Psoas muscle (tissue), 7 donors: ENCODE measurements at regions not wholly inside any gene's neighbourhood (a gene's known extent, or its start where the extent isn't known, plus 50 kb on each side); places are given as distances from the start of the nearest gene placed in this dataset.

Experiments
- ATAC-seq, 4 donors: fragments of 200-7000 bp; cut with Tn5 transposase; one replicate each; pipeline ENCODE4 v1.9.1; 2020; ENCODE audit warnings: moderate library complexity in 3 of 4, mild to moderate bottlenecking in 2 of 4
- DNase-seq, 2 donors: peaks; one replicate each; pipeline ENCODE4 v3.0.0-alpha.2; 2020
- H3K27ac ChIP-seq: fragments of 200-600 bp; one replicate; pipeline ENCODE4 v1.8.0; 2022
- H3K27me3 ChIP-seq, 3 donors: fragments of 200-600 bp in 1 of 3; one replicate each; pipeline versions ENCODE4 v1.6.1 to v1.8.0; 2013 to 2022; ENCODE audit warnings: low read length in 2 of 3, mild to moderate bottlenecking in 2 of 3, moderate library complexity in 1 of 3; ENCODE audit not compliant: insufficient read depth in 3 of 3
- H3K36me3 ChIP-seq, 2 donors: fragments of 200-600 bp in 1 of 2; one replicate each; pipeline versions ENCODE4 v1.6.1 to v1.8.0; 2013 to 2022; ENCODE audit warnings: low read depth in 1 of 2, mild to moderate bottlenecking in 1 of 2, moderate library complexity in 1 of 2; ENCODE audit not compliant: insufficient read depth in 1 of 2
- H3K4me1 ChIP-seq: fragments of 200-600 bp; one replicate; pipeline ENCODE4 v1.8.0; 2022
- H3K4me3 ChIP-seq: fragments of 200-600 bp; one replicate; pipeline ENCODE4 v1.8.0; 2022; ENCODE audit warnings: mild to moderate bottlenecking
- H3K9me3 ChIP-seq: fragments of 200-600 bp; one replicate; pipeline ENCODE4 v1.8.0; 2022
- CTCF ChIP-seq: fragments of 200-600 bp; IDR thresholded peaks from one replicate; pipeline ENCODE4 v1.8.0; 2022; ENCODE audit warnings: antibody characterized with exemption
- WGBS, 3 donors: extraction: QIAGEN DNeasy Blood & Tissue Kit; methylation state at CpG; one replicate each; pipeline versions ENCODE4 v1.1.6 to v1.1.7; 2013; 5-methylcytosine and 5-hydroxymethylcytosine counted together
- intact Hi-C, 2 donors: fragments of 100-400 bp; cut with DNase I; formaldehyde crosslinking; loops; one replicate each; pipeline versions ENCODE4 v1.11.0 to v1.14.2; 2022
- donor health status: healthy with polysubstance abuse.
- donor health status: DM: no; HTN: no; CAD: no; lungs with moderate emphysema.
- donor health status: Bipolar disorder and iron deficiency.
- donor health status: healthy.
- donor health status: DM: yes; HTN: yes; CAD: no.
- donor health status: DM: no; HTN: no; CAD: no.
- donor health status: DM: yes; HTN: yes; CAD: no.

GRCh38 chr12:46124132-46124847, 133.9 kb upstream of the SCAF11 start:
- 66 to 87% (median 73%) methylated on average over 5 of the region's 5 CpGs for WGBS, 3 donors
- intact Hi-C loops = loop anchor here in 1 of 2 donors (10.0 kb wide), 4 partner anchors 181 to 861 kb away; no protein-coding TSS in a partner anchor

GRCh38 chr12:46112364-46112763, 122.0 kb upstream of the SCAF11 start:
- TF ChIP-seq CTCF = no peak
- no peak for ATAC-seq
- H3K36me3 ChIP-seq = no peaks in the 10 kb centered on the region

More at GRCh38 chr12:46124132-46124847, 133.9 kb upstream of the SCAF11 start:
- no peak for TF ChIP-seq CTCF
- Histone ChIP-seq H3K27ac (no peak overlapping the region), H3K4me3 (no peak overlapping the region), H3K4me1 (no peaks in the 10 kb centered on the region), H3K9me3 (no peaks in the 10 kb centered on the region), H3K36me3 (no peaks in the 10 kb centered on the region), H3K27me3 (no peaks in the 10 kb centered on the region)
- DNase-seq (no peak), ATAC-seq (no peak)

GRCh38 chr12:46111715-46112114, 121.3 kb upstream of the SCAF11 start:
- no peak for TF ChIP-seq CTCF
- Histone ChIP-seq H3K4me1 (no peaks in the 10 kb centered on the region), H3K4me3 (no peak overlapping the region), H3K36me3 (no peaks in the 10 kb centered on the region), H3K27ac (no peak overlapping the region), H3K27me3 (no peaks in the 10 kb centered on the region), H3K9me3 (peaks cover 9% of the 10 kb centered on the region)
- intact Hi-C loops = no loop called here
- ATAC-seq = no peak
- no peak for DNase-seq

More at GRCh38 chr12:46112364-46112763, 122.0 kb upstream of the SCAF11 start:
- H3K27ac ChIP-seq = no peak overlapping the region
- peaks cover 9% of the 10 kb centered on the region for H3K9me3 ChIP-seq
- intact Hi-C loops = no loop called here
- H3K4me1 ChIP-seq = no peaks in the 10 kb centered on the region
- H3K27me3 ChIP-seq = no peaks in the 10 kb centered on the region
- H3K4me3 ChIP-seq = no peak overlapping the region
- DNase-seq = no peak

- Histone ChIP-seq H3K4me1 (no peaks in the 10 kb centered on the region), H3K36me3 (no peaks in the 10 kb centered on the region), H3K27me3 (no peaks in the 10 kb centered on the region), H3K9me3 (peaks cover 9% of the 10 kb centered on the region), H3K27ac (no peak overlapping the region), H3K4me3 (no peak overlapping the region)
- WGBS, 3 donors = 54 to 85% (median 68%) methylated on average over 1 of the region's 1 CpG
- intact Hi-C loops = no loop called here
- no peak for TF ChIP-seq CTCF
- DNase-seq = no peak
- no peak for ATAC-seq
Measured at GRCh38 chr12:46110928-46111699, 120.7 kb upstream of the SCAF11 start.
